ENCODE measurements at regions not wholly inside any gene's neighbourhood (a gene's known extent, or its start where the extent isn't known, plus 50 kb on each side); places are given as distances from the start of the nearest gene placed in this dataset.
"Not testable (repeated sequence)": the region's sequence is repeated elsewhere in the genome, so short reads cannot be mapped to it uniquely, and the experiment has no call there.

GRCh38 chr3:21914451-21914850, 163.4 kb upstream of the ZNF385D start:
- Histone ChIP-seq H3K36me3 (no peaks in the 10 kb centered on the region), H3K9me3 (replicated peaks in 1 of 11) (no peaks in the 10 kb centered on the region), H3K27ac (no peak overlapping the region), H4K20me1 (no peaks in the 10 kb centered on the region), H3K27me3 (no peaks in the 10 kb centered on the region), H3K9ac (no peak overlapping the region), H3K4me2 (no peak overlapping the region), H3K4me3 (no peak overlapping the region), H3K4me1 (peaks cover 0 to 8% (median 0%) of the 10 kb centered on the region in 10 experiments; a peak in 4 of 20 replicates)
- TF ChIP-seq Cebpa-rat (IDR thresholded peaks at IDR 0.05): no peak

GRCh38 chr3:21919383-21919782, 168.4 kb upstream of the ZNF385D start:
- Histone ChIP-seq H3K9me3 (replicated peaks in 1 of 11) (no peaks in the 10 kb centered on the region), H3K27me3 (no peaks in the 10 kb centered on the region), H3K4me3 (no peak overlapping the region), H4K20me1 (no peaks in the 10 kb centered on the region), H3K4me2 (no peak overlapping the region), H3K4me1 (no peaks in the 10 kb centered on the region), H3K9ac (no peak overlapping the region), H3K36me3 (no peaks in the 10 kb centered on the region), H3K27ac (no peak overlapping the region)
- no peak for TF ChIP-seq Cebpa-rat (IDR thresholded peaks at IDR 0.05)

- H3K27ac ChIP-seq: no peak overlapping the region
- TF ChIP-seq Cebpa-rat (IDR thresholded peaks at IDR 0.05): no peak
- no peaks in the 10 kb centered on the region for H3K36me3 ChIP-seq
- no peak overlapping the region for H3K4me2 ChIP-seq
- no peaks in the 10 kb centered on the region for H4K20me1 ChIP-seq
- no peaks in the 10 kb centered on the region for H3K9me3 ChIP-seq (replicated peaks in 1 of 11)
- H3K4me3 ChIP-seq: no peak overlapping the region
- H3K27me3 ChIP-seq: no peaks in the 10 kb centered on the region
- no peak overlapping the region for H3K9ac ChIP-seq
- no peaks in the 10 kb centered on the region for H3K4me1 ChIP-seq
Observed at GRCh38 chr3:21920421-21920861, 169.4 kb upstream of the ZNF385D start.

- not testable (repeated sequence) for H3K27me3 ChIP-seq; H4K20me1 ChIP-seq; H3K9ac ChIP-seq; H3K27ac ChIP-seq; H3K4me2 ChIP-seq; H3K9me3 ChIP-seq (replicated peaks in 1 of 11); H3K4me3 ChIP-seq; H3K4me1 ChIP-seq; H3K36me3 ChIP-seq
Observed at GRCh38 chr3:21923156-21923555, 172.1 kb upstream of the ZNF385D start.

GRCh38 chr3:21927261-21927660, 176.3 kb upstream of the ZNF385D start:
- TF ChIP-seq Cebpa-rat (IDR thresholded peaks at IDR 0.05): no peak
- Histone ChIP-seq H4K20me1 (no peaks in the 10 kb centered on the region), H3K27ac (no peak overlapping the region), H3K9ac (no peak overlapping the region), H3K9me3 (replicated peaks in 1 of 11) (no peaks in the 10 kb centered on the region), H3K27me3 (no peaks in the 10 kb centered on the region), H3K36me3 (no peaks in the 10 kb centered on the region), H3K4me2 (no peak overlapping the region), H3K4me1 (no peaks in the 10 kb centered on the region), H3K4me3 (no peak overlapping the region)

- H3K9me3 ChIP-seq (replicated peaks in 1 of 11): no peaks in the 10 kb centered on the region
- H3K4me2 ChIP-seq: no peak overlapping the region
- no peaks in the 10 kb centered on the region for H3K36me3 ChIP-seq
- H3K4me3 ChIP-seq: no peak overlapping the region
- H3K27ac ChIP-seq: no peak overlapping the region
- no peak for TF ChIP-seq Cebpa-rat (IDR thresholded peaks at IDR 0.05)
- H4K20me1 ChIP-seq: no peaks in the 10 kb centered on the region
- no peak overlapping the region for H3K9ac ChIP-seq
- H3K27me3 ChIP-seq: no peaks in the 10 kb centered on the region
- no peaks in the 10 kb centered on the region for H3K4me1 ChIP-seq
Observed at GRCh38 chr3:21934591-21934990, 183.6 kb upstream of the ZNF385D start.

- H3K9ac ChIP-seq: no peak overlapping the region
- H3K4me3 ChIP-seq: no peak overlapping the region
- no peaks in the 10 kb centered on the region for H3K9me3 ChIP-seq (replicated peaks in 1 of 11)
- no peak overlapping the region for H3K27ac ChIP-seq
- H4K20me1 ChIP-seq: no peaks in the 10 kb centered on the region
- H3K36me3 ChIP-seq: no peaks in the 10 kb centered on the region
- H3K4me2 ChIP-seq: no peak overlapping the region
- no peaks in the 10 kb centered on the region for H3K4me1 ChIP-seq
- TF ChIP-seq Cebpa-rat (IDR thresholded peaks at IDR 0.05): no peak
- no peaks in the 10 kb centered on the region for H3K27me3 ChIP-seq
Observed at GRCh38 chr3:21936207-21936606, 185.2 kb upstream of the ZNF385D start.

GRCh38 chr3:21938267-21938681, 187.3 kb upstream of the ZNF385D start:
- H3K9ac ChIP-seq: no peak overlapping the region
- no peaks in the 10 kb centered on the region for H3K4me1 ChIP-seq
- no peaks in the 10 kb centered on the region for H4K20me1 ChIP-seq
- no peak for TF ChIP-seq Cebpa-rat (IDR thresholded peaks at IDR 0.05)
- no peak overlapping the region for H3K4me3 ChIP-seq
- no peaks in the 10 kb centered on the region for H3K27me3 ChIP-seq
- H3K9me3 ChIP-seq (replicated peaks in 1 of 11): no peaks in the 10 kb centered on the region
- H3K27ac ChIP-seq: no peak overlapping the region
- no peak overlapping the region for H3K4me2 ChIP-seq
- H3K36me3 ChIP-seq: no peaks in the 10 kb centered on the region

GRCh38 chr3:21942328-21942727, 191.3 kb upstream of the ZNF385D start:
- Histone ChIP-seq H4K20me1 (no peaks in the 10 kb centered on the region), H3K36me3 (no peaks in the 10 kb centered on the region), H3K9me3 (replicated peaks in 1 of 11) (no peaks in the 10 kb centered on the region), H3K4me2 (no peak overlapping the region), H3K27ac (no peak overlapping the region), H3K9ac (no peak overlapping the region), H3K27me3 (no peaks in the 10 kb centered on the region), H3K4me3 (no peak overlapping the region), H3K4me1 (no peaks in the 10 kb centered on the region)
- no peak for TF ChIP-seq Cebpa-rat (IDR thresholded peaks at IDR 0.05)

- no peak overlapping the region for H3K27ac ChIP-seq
- no peak overlapping the region for H3K4me3 ChIP-seq
- no peak overlapping the region for H3K9ac ChIP-seq
- H3K9me3 ChIP-seq (replicated peaks in 1 of 11): no peaks in the 10 kb centered on the region
- no peaks in the 10 kb centered on the region for H4K20me1 ChIP-seq
- H3K27me3 ChIP-seq: no peaks in the 10 kb centered on the region
- H3K4me2 ChIP-seq: no peak overlapping the region
- no peaks in the 10 kb centered on the region for H3K36me3 ChIP-seq
- TF ChIP-seq Cebpa-rat (IDR thresholded peaks at IDR 0.05): no peak
- H3K4me1 ChIP-seq: no peaks in the 10 kb centered on the region
Observed at GRCh38 chr3:21944251-21944650, 193.2 kb upstream of the ZNF385D start.

GRCh38 chr3:21952856-21953255, 201.8 kb upstream of the ZNF385D start:
- Histone ChIP-seq H3K9me3 (replicated peaks in 1 of 11) (0 out of 22 replicates have a peak, but pooled peaks cover 0 to 7% (median 0%) of the 10 kb centered on the region in 11 experiments), H3K27ac (no peak overlapping the region), H3K4me2 (no peak overlapping the region), H3K4me3 (no peak overlapping the region), H3K27me3 (no peaks in the 10 kb centered on the region), H3K4me1 (no peaks in the 10 kb centered on the region), H3K36me3 (no peaks in the 10 kb centered on the region), H4K20me1 (no peaks in the 10 kb centered on the region), H3K9ac (no peak overlapping the region)
- no peak for TF ChIP-seq Cebpa-rat (IDR thresholded peaks at IDR 0.05)
